GM12878 (cell line): ENCODE measurements at regions not wholly inside any gene's neighbourhood (a gene's known extent, or its start where the extent isn't known, plus 50 kb on each side); places are given as distances from the start of the nearest gene placed in this dataset.

Experiments used
- ATAC-seq: fragments of 200-7000 bp; cut with Tn5 transposase; 3 replicates; pipeline ENCODE4 v1.9.1; 2020; ENCODE audit warnings: mild to moderate bottlenecking, moderate library complexity
- BruUV-seq: library from RNA; stranded (reverse); fragments of 400-500 nt; replicated peaks from 2 replicates; lab custom pipeline; 2021; lab: Mats Ljungman, UMichigan
- CTCF ChIA-PET: fragments of 300-600 bp; sonication (Branson Sonifier 250); formaldehyde crosslinking; extraction: SDS; loops from one replicate; lab custom pipeline; 2021; ENCODE audit warnings: inconsistent platforms; lab: Yijun Ruan, JAX
- POLR2A ChIA-PET: fragments of 350-600 bp; formaldehyde crosslinking; extraction: SDS; loops from one replicate; lab custom pipeline; 2021; ENCODE audit warnings: inconsistent platforms; lab: Charles Lee
- RAD21 ChIA-PET: fragments of 300-600 bp; sonication (Branson Sonifier 250); formaldehyde crosslinking; loops from one replicate; lab custom pipeline; 2023; ENCODE audit warnings: antibody characterized with exemption; ENCODE audit not compliant: unreplicated experiment; lab: Charles Lee
- SMC1A ChIA-PET: fragments of 300-600 bp; sonication (Branson Sonifier 250); formaldehyde crosslinking; loops from one replicate; lab custom pipeline; 2023; ENCODE audit not compliant: unreplicated experiment, uncharacterized antibody; lab: Charles Lee
- DNase-seq: peaks from one replicate; pipeline ENCODE4 v3.0.0-alpha.2; 2011; ENCODE audit warnings: low read depth, low spot score
- FAIRE-seq: peaks from 3 replicates; lab custom pipeline; 2011; peaks lifted over from hg19 to GRCh38; lab: Jason Lieb, UNC
- H2AFZ ChIP-seq: 2 replicates; pipeline ENCODE4 v1.6.0; 2011; ENCODE audit warnings: low read depth, low read length, control low read depth; ENCODE audit not compliant: control insufficient read depth
- H3K27ac ChIP-seq: 2 replicates; pipeline ENCODE4 v1.5.1; 2011; ENCODE audit warnings: control low read depth; ENCODE audit not compliant: control insufficient read depth, insufficient read depth
- H3K27me3 ChIP-seq, 2 experiments: replicated peaks in 1 of 2; 2 replicates each; pipeline versions ENCODE4 v1.6.0 to v1.6.1; 2011; ENCODE audit warnings: low read length in 1 of 2; ENCODE audit not compliant: control insufficient read depth in 2 of 2, insufficient read depth in 2 of 2
- H3K36me3 ChIP-seq, 2 experiments: 2 replicates each; pipeline ENCODE4 v1.5.1; 2011; ENCODE audit warnings: low read length in 1 of 2; ENCODE audit not compliant: control insufficient read depth in 2 of 2, insufficient read depth in 2 of 2
- H3K4me1 ChIP-seq: 2 replicates; pipeline ENCODE4 v1.6.1; 2011; ENCODE audit warnings: mild to moderate bottlenecking, low read length, moderate library complexity, mixed read lengths; ENCODE audit not compliant: control insufficient read depth, insufficient read depth
- H3K4me2 ChIP-seq: 2 replicates; pipeline ENCODE4 v1.6.0; 2011; ENCODE audit warnings: control low read depth; ENCODE audit not compliant: control insufficient read depth, insufficient read depth
- H3K4me3 ChIP-seq: fragments of 200-600 bp; sonication (generic); 2 replicates; pipeline ENCODE4 v1.5.1; 2016
- H3K79me2 ChIP-seq: 2 replicates; pipeline ENCODE4 v1.6.0; 2011; ENCODE audit warnings: low read length; ENCODE audit not compliant: control insufficient read depth, insufficient read depth
- H3K9ac ChIP-seq: 2 replicates; pipeline ENCODE4 v1.8.0; 2011; ENCODE audit warnings: low read length, control low read depth, mixed read lengths; ENCODE audit not compliant: control insufficient read depth, insufficient read depth
- H3K9me3 ChIP-seq: replicated peaks from 3 replicates; pipeline ENCODE4 v1.5.1; 2011; ENCODE audit warnings: mild to moderate bottlenecking, low read length; ENCODE audit not compliant: control insufficient read depth, insufficient read depth
- H4K20me1 ChIP-seq: 2 replicates; pipeline ENCODE4 v1.6.0; 2011; ENCODE audit not compliant: control insufficient read depth, insufficient read depth
- E4F1 ChIP-seq: fragments of 450-650 bp; IDR thresholded peaks from 2 replicates; pipeline ENCODE4 v1.6.1; 2018; ENCODE audit warnings: borderline replicate concordance, mild to moderate bottlenecking; ENCODE audit not compliant: partially characterized antibody
- ESRRA ChIP-seq: IDR thresholded peaks from 2 replicates; pipeline ENCODE4 v1.6.1; 2012; ENCODE audit warnings: mild to moderate bottlenecking, low read length, improper control_type of control experiment
- FOS ChIP-seq: IDR thresholded peaks from 3 replicates; pipeline ENCODE4 v1.6.1; 2011; ENCODE audit warnings: borderline replicate concordance; ENCODE audit not compliant: insufficient read length; ENCODE audit errors: extremely low read depth
- FOXK2 ChIP-seq: fragments of 450-650 bp; IDR thresholded peaks from 2 replicates; pipeline ENCODE4 v1.6.1; 2017; ENCODE audit warnings: mild to moderate bottlenecking, moderate library complexity
- NFXL1 ChIP-seq: fragments of 450-650 bp; IDR thresholded peaks from 2 replicates; pipeline ENCODE4 v1.6.1; 2017; ENCODE audit warnings: antibody characterized with exemption, mild to moderate bottlenecking, borderline replicate concordance
- NRF1 ChIP-seq: conservative IDR thresholded peaks from 2 replicates; pipeline ENCODE4 v1.6.1; 2011; ENCODE audit warnings: mild to moderate bottlenecking, low read depth, low read length, improper control_type of control experiment
- PKNOX1 ChIP-seq: fragments of 450-650 bp; IDR thresholded peaks from 2 replicates; pipeline ENCODE4 v1.6.1; 2016; ENCODE audit warnings: mild to moderate bottlenecking
- RAD51 ChIP-seq: fragments of 450-650 bp; IDR thresholded peaks from 2 replicates; pipeline ENCODE4 v1.6.1; 2016; ENCODE audit warnings: moderate library complexity, mild to moderate bottlenecking, inconsistent platforms
- RELB ChIP-seq: fragments of 450-650 bp; IDR thresholded peaks from 2 replicates; pipeline ENCODE4 v1.6.1; 2017; ENCODE audit warnings: low read depth, mild to moderate bottlenecking, moderate library complexity
- SPI1 ChIP-seq: IDR thresholded peaks from 2 replicates; pipeline ENCODE4 v1.6.1; 2011; ENCODE audit warnings: low read depth, mild to moderate bottlenecking, low read length, moderate library complexity, borderline replicate concordance; ENCODE audit not compliant: insufficient read depth
- SREBF2 ChIP-seq: IDR thresholded peaks from 2 replicates; pipeline ENCODE4 v1.6.1; 2012; ENCODE audit warnings: mild to moderate bottlenecking, low read length
- TAF1 ChIP-seq: IDR thresholded peaks from 2 replicates; pipeline ENCODE4 v1.6.1; 2011; ENCODE audit warnings: mild to moderate bottlenecking, low read depth, low read length, borderline replicate concordance
- ZNF622 ChIP-seq: fragments of 450-650 bp; IDR thresholded peaks from 2 replicates; pipeline ENCODE4 v1.6.1; 2017; ENCODE audit warnings: mild to moderate bottlenecking, inconsistent platforms
- ZZZ3 ChIP-seq: IDR thresholded peaks from 2 replicates; pipeline ENCODE4 v1.6.1; 2011; ENCODE audit warnings: low read depth; ENCODE audit not compliant: control insufficient read depth, insufficient read length
- WGBS: methylation state at CpG from one replicate; pipeline ENCODE4 v1.1.6; 2016; ENCODE audit warnings: low lambda C conversion rate; ENCODE audit not compliant: insufficient replicate concordance, insufficient coverage; ENCODE audit errors: missing lambda C conversion rate; 5-methylcytosine and 5-hydroxymethylcytosine counted together
- in situ Hi-C: fragments of 300-500 bp; cut with MboI; formaldehyde crosslinking; loops from 9 replicates; pipeline ENCODE4 v1.14.3; 2018; ENCODE audit warnings: mixed read lengths
- intact Hi-C: fragments of 100-400 bp; cut with micrococcal nuclease; formaldehyde crosslinking; loops from one replicate; pipeline ENCODE4 v1.14.2; 2022; ENCODE audit not compliant: unreplicated experiment

GRCh38 chr11:32029721-32030120 lies 61.2 kb upstream of the RCN1 start (continued):
- no peak for TF ChIP-seq PKNOX1
- no peak for TF ChIP-seq SREBF2
- TF ChIP-seq SPI1 = no peak
- no peak for TF ChIP-seq NFXL1
- no peak for TF ChIP-seq TAF1
- TF ChIP-seq E4F1 = no peak

- DNase-seq = no peak
- Histone ChIP-seq H3K4me2 (no peak overlapping the region), H3K4me1 (no peaks in the 10 kb centered on the region), H3K36me3 (no peaks in the 10 kb centered on the region), H2AFZ (no peak overlapping the region), H4K20me1 (no peaks in the 10 kb centered on the region), H3K27me3 (no peaks in the 10 kb centered on the region), H3K9ac (no peak overlapping the region), H3K4me3 (no peak overlapping the region), H3K9me3 (no peaks in the 10 kb centered on the region), H3K27ac (no peak overlapping the region), H3K79me2 (no peaks in the 10 kb centered on the region)
- ChIA-PET CTCF (interaction anchor here (0.8 to 2.2 kb wide), 4 partner anchors 13 to 71 kb away, joined by 3 to 9 read pairs (median 4); no protein-coding TSS in a partner anchor), SMC1A (interaction anchor here (2.3 kb wide), 1 partner anchor 20 kb away, joined by 8 read pairs; no protein-coding TSS in a partner anchor), RAD21 (no interaction called here), POLR2A (no interaction called here)
- 28% methylated on average over 4 of the region's 4 CpGs for WGBS
- intact Hi-C loops (no loop called here), in situ Hi-C loops (no loop called here)
- no peak for FAIRE-seq
- ATAC-seq = no peak
- BruUV-seq = no TSS peak
- TF ChIP-seq SPI1 (no peak), NRF1 (no peak), ZZZ3 (no peak), RELB (no peak), FOXK2 (no peak), FOS (no peak), ESRRA (no peak), ZNF622 (no peak), E4F1 (no peak), PKNOX1 (no peak), RAD51 (no peak)
These were observed 62.7 kb upstream of the RCN1 start for GRCh38 chr11:32028201-32028600.
